HS-27A (cell line): ENCODE measurements at regions not wholly inside any gene's neighbourhood (a gene's known extent, or its start where the extent isn't known, plus 50 kb on each side); places are given as distances from the start of the nearest gene placed in this dataset.

Source experiments
- DNase-seq: peaks from one replicate; pipeline ENCODE4 v3.0.0-alpha.2; 2012; ENCODE audit warnings: low read depth, missing footprints

GRCh38 chr11:27858866-27859265, 158.6 kb upstream of the BDNF start:
- DNase-seq: no peak

- DNase-seq: no peak
Measured at GRCh38 chr11:27857588-27857987, 157.3 kb upstream of the BDNF start.

GRCh38 chr11:27857014-27857413, 156.8 kb upstream of the BDNF start:
- DNase-seq: no peak

GRCh38 chr11:27848423-27848822, 148.2 kb upstream of the BDNF start:
- no peak for DNase-seq

GRCh38 chr11:27847496-27847895, 147.2 kb upstream of the BDNF start:
- DNase-seq: no peak

- DNase-seq: no peak
Measured at GRCh38 chr11:27842290-27842689, 142.0 kb upstream of the BDNF start.

GRCh38 chr11:27841023-27841422, 140.8 kb upstream of the BDNF start:
- DNase-seq: no peak

GRCh38 chr11:27839226-27839913, 139.1 kb upstream of the BDNF start:
- peak; percentile 47 for DNase-seq

- DNase-seq: no peak
Measured at GRCh38 chr11:27838674-27839073, 138.4 kb upstream of the BDNF start.

- no peak for DNase-seq
Measured at GRCh38 chr11:27837895-27838563, 137.8 kb upstream of the BDNF start.

GRCh38 chr11:27830206-27830605, 130.0 kb upstream of the BDNF start:
- no peak for DNase-seq

GRCh38 chr11:27820249-27820648, 120.0 kb upstream of the BDNF start:
- no peak for DNase-seq

GRCh38 chr11:27816197-27816596, 115.9 kb upstream of the BDNF start:
- DNase-seq: no peak

- DNase-seq: peak; percentile 11
Measured at GRCh38 chr11:27812341-27812740, 112.1 kb upstream of the BDNF start.

- peak; percentile 4 for DNase-seq
Measured at GRCh38 chr11:27807596-27807995, 107.3 kb upstream of the BDNF start.

- no peak for DNase-seq
Measured at GRCh38 chr11:27806122-27806521, 105.9 kb upstream of the BDNF start.

GRCh38 chr11:27795955-27796861, 96.0 kb upstream of the BDNF start:
- DNase-seq: no peak

GRCh38 chr11:27786864-27787263, 86.6 kb upstream of the BDNF start:
- DNase-seq: no peak

- DNase-seq: no peak
Measured at GRCh38 chr11:27786331-27786730, 86.1 kb upstream of the BDNF start.

- no peak for DNase-seq
Measured at GRCh38 chr11:27783701-27784355, 83.6 kb upstream of the BDNF start.

- DNase-seq: no peak
Measured at GRCh38 chr11:27777033-27777432, 76.8 kb upstream of the BDNF start.

- DNase-seq: no peak
Measured at GRCh38 chr11:27773884-27774283, 73.6 kb upstream of the BDNF start.
